GM21528 (cell line): ENCODE measurements at regions not wholly inside any gene's neighbourhood (a gene's known extent, or its start where the extent isn't known, plus 50 kb on each side); places are given as distances from the start of the nearest gene placed in this dataset.

Experiments
- ATAC-seq: cut with Tn5 transposase; IDR thresholded peaks from one replicate; pipeline ENCODE4 v1.9.1; 2021; ENCODE audit warnings: mild to moderate bottlenecking, moderate library complexity; ENCODE audit not compliant: unreplicated experiment, low FRiP score

GRCh38 chr10:15462253-15462897 lies 91.3 kb upstream of the FAM171A1 start:
- no peak for ATAC-seq

- ATAC-seq, result no peak
Measured at GRCh38 chr10:15461353-15462108, 90.4 kb upstream of the FAM171A1 start.

GRCh38 chr10:15460661-15461060 lies 89.6 kb upstream of the FAM171A1 start:
- no peak for ATAC-seq

- ATAC-seq, result no peak
Measured at GRCh38 chr10:15459218-15459617, 88.1 kb upstream of the FAM171A1 start.

GRCh38 chr10:15457382-15457781 lies 86.3 kb upstream of the FAM171A1 start:
- ATAC-seq, result no peak

- ATAC-seq, result no peak
Measured at GRCh38 chr10:15455456-15455855, 84.4 kb upstream of the FAM171A1 start.

GRCh38 chr10:15453926-15454325 lies 82.8 kb upstream of the FAM171A1 start:
- ATAC-seq, result no peak

- ATAC-seq, result no peak
Measured at GRCh38 chr10:15453457-15453856, 82.4 kb upstream of the FAM171A1 start.

GRCh38 chr10:15452545-15452944 lies 81.5 kb upstream of the FAM171A1 start:
- no peak for ATAC-seq

GRCh38 chr10:15451137-15452094 lies 80.3 kb upstream of the FAM171A1 start:
- ATAC-seq, result no peak

GRCh38 chr10:15448598-15448997 lies 77.5 kb upstream of the FAM171A1 start:
- no peak for ATAC-seq

- no peak for ATAC-seq
Measured at GRCh38 chr10:15445006-15445390, 73.9 kb upstream of the FAM171A1 start.

GRCh38 chr10:15444105-15445005 lies 73.3 kb upstream of the FAM171A1 start:
- ATAC-seq, result no peak

- ATAC-seq, result no peak
Measured at GRCh38 chr10:15442056-15442455, 71.0 kb upstream of the FAM171A1 start.

- ATAC-seq, result no peak
Measured at GRCh38 chr10:15440204-15440711, 69.2 kb upstream of the FAM171A1 start.

- no peak for ATAC-seq
Measured at GRCh38 chr10:15439341-15439842, 68.3 kb upstream of the FAM171A1 start.

GRCh38 chr10:15436696-15437095 lies 65.6 kb upstream of the FAM171A1 start:
- ATAC-seq, result no peak

- ATAC-seq, result peak; percentile 71
Measured at GRCh38 chr10:15433850-15434537, 62.9 kb upstream of the FAM171A1 start.

GRCh38 chr10:15432266-15432665 lies 61.2 kb upstream of the FAM171A1 start:
- no peak for ATAC-seq
